ENCODE measurements at regions not wholly inside any gene's neighbourhood (a gene's known extent, or its start where the extent isn't known, plus 50 kb on each side); places are given as distances from the start of the nearest gene placed in this dataset.

GRCh38 chr11:79982185-79982584, 541.4 kb upstream of the TENM4 start:
- in situ Hi-C loops (cut with MboI; ENCODE audit: low pct_unique_long_range_greater_than_20kb, low sequenced_read_pairs): no loop called here
- no peak for DNase-seq

DNA sequence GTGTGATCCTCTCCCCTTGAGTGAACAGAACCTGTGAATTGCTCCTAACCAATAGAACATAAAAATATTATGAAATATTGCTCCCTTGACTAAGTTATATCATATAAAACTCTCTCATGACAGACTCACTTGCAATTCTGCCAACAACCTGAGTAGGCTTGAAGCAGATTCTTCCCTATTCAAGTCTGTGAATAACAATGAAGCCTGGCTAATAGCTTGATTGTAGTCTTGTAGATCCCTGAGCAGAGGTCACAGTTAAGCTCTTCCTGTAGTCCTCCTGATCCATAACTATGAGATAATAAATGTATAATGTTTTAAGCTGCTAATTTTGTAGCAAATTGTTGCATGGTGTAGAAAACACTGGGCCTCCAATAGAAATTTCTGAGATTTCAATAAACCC, 540.1 kb upstream of the TENM4 start:
- in situ Hi-C loops (cut with MboI; ENCODE audit: low pct_unique_long_range_greater_than_20kb, low sequenced_read_pairs): no loop called here
- no peak for DNase-seq

GRCh38 chr11:79973721-79974617, 533.1 kb upstream of the TENM4 start:
- DNase-seq: no peak
- in situ Hi-C loops (cut with MboI; ENCODE audit: low pct_unique_long_range_greater_than_20kb, low sequenced_read_pairs): no loop called here

- no peak for DNase-seq
- in situ Hi-C loops (cut with MboI; ENCODE audit: low pct_unique_long_range_greater_than_20kb, low sequenced_read_pairs): no loop called here
Observed at GRCh38 chr11:79971255-79971654, 530.4 kb upstream of the TENM4 start.

- in situ Hi-C loops (cut with MboI; ENCODE audit: low pct_unique_long_range_greater_than_20kb, low sequenced_read_pairs): no loop called here
- DNase-seq: no peak
Observed at GRCh38 chr11:79966592-79966991, 525.8 kb upstream of the TENM4 start.

DNA sequence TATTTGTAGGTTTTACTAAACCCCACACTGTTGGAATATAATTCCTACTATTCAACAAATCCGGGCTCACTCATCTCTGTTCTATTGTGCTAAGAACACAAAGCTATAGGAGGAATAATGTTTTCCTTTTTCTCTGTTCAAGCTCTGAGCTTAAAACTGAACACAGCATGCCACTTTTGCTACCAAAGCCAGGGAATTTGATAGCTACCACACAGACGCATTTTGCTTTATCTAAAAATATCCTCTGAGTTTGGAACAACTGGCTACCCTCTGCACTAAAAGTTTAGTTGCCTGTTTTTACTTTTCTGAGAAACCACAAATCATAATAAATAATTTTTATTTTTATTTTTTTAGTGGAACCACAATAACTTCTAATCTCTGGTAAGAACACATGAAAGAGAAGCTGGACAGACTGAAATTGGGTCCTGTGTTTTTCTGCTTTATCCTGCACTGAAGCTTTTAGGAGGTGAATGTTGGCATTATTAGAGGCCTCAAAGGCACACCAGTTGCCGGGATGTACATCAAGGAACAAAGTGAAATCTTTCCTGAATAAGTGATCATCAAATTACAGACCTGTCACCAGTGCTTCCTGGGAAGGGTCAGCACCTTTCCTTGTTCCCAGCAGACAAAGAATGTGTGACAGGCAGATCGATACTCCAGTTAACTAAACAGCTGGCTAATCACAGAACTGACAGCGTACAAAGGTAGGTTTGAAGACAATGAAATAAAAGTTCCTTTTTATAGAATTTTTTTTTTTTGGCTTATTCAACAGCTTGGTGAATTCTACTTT, 523.2 kb upstream of the TENM4 start:
- DNase-seq: no peak
- in situ Hi-C loops (cut with MboI; ENCODE audit: low pct_unique_long_range_greater_than_20kb, low sequenced_read_pairs): no loop called here

DNA sequence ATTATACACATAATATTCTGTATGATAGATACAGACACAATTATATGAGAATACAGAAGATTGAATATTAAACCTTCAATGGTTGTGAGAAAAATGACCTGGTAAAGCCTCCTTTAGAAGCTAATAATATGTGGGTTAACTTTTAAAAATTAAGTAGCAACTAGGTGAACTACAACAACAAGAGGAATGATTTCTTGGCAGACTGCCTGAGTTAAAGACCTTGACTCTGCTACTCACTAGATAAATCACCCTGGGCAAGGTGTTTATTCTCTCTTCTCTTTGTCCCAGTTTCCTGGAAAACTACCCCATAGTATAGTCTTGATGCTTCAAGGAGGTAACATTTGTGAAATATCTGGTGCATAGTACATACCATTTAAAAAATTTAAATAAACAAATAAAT, 519.6 kb upstream of the TENM4 start:
- DNase-seq: no peak
- in situ Hi-C loops (cut with MboI; ENCODE audit: low pct_unique_long_range_greater_than_20kb, low sequenced_read_pairs): no loop called here

- DNase-seq: no peak
- in situ Hi-C loops (cut with MboI; ENCODE audit: low pct_unique_long_range_greater_than_20kb, low sequenced_read_pairs): no loop called here
Observed at GRCh38 chr11:79959318-79959717, 518.5 kb upstream of the TENM4 start.

DNA sequence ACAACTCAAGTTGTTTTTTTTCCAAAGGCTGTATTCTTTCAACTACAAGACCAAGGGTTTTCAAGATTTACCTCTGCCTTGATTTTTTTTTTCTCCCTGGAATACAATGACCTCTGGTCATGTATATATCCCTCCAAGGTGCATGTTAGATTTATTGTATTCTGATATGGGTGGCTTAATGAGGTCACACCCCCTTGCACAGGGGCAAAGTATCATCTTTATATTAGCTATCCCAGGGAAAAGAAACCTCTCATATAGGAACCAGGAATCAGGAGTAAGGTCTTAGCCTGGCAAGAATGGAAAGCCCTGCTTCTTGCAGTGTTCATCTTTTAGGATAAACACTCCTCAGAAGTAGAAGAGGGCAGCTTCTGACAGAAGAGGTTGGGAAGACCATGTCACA, 516.9 kb upstream of the TENM4 start:
- in situ Hi-C loops (cut with MboI; ENCODE audit: low pct_unique_long_range_greater_than_20kb, low sequenced_read_pairs): no loop called here
- DNase-seq: no peak

- no peak for DNase-seq
- in situ Hi-C loops (cut with MboI; ENCODE audit: low pct_unique_long_range_greater_than_20kb, low sequenced_read_pairs): no loop called here
Observed at GRCh38 chr11:79956061-79956460, 515.2 kb upstream of the TENM4 start.

- no peak for DNase-seq
- in situ Hi-C loops (cut with MboI; ENCODE audit: low pct_unique_long_range_greater_than_20kb, low sequenced_read_pairs): no loop called here
Observed at GRCh38 chr11:79953629-79954028, 512.8 kb upstream of the TENM4 start.

DNA sequence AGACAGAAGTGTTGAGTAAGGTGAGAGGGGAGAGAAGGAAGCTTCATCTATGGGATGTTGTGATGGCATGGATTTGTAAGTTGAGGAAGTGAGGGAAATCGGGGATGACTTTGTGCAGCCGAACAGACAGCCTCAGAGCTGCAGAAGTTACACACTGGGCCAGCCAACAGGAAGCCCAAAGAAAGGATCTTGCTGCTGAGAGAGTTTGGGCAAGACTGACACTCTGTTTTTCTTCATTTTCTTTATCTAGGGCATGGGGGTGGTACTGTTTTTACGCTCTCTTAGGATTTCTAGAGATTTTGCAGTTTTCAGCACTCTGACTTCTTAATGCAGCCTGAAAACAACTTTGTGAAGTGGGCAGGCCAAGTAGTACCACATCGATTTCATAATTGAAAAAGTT, 509.9 kb upstream of the TENM4 start:
- in situ Hi-C loops (cut with MboI; ENCODE audit: low pct_unique_long_range_greater_than_20kb, low sequenced_read_pairs): no loop called here

DNA sequence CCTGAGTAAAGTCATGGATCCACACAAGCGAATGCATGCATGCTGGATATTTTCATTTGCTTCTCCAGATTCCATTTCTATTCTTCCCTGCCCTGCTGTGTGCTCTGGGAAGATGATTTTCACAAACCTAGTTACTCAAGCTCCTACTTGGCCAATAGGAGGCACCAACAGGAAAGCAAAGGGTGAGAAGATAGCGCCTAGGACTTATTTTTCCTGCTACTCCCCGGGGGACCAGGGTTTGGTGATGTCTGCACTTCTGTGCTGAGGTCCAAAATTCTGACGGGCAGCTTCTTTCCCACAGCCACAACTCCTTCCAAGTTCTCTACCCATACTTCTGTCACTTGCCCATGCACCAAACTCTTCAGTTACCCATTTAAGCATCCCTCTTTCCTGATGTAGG, 509.3 kb upstream of the TENM4 start:
- in situ Hi-C loops (cut with MboI; ENCODE audit: low pct_unique_long_range_greater_than_20kb, low sequenced_read_pairs): no loop called here
- no peak for DNase-seq

More for the DNA sequence above, 509.9 kb upstream of the TENM4 start:
- DNase-seq: no peak

- no peak for DNase-seq
- in situ Hi-C loops (cut with MboI; ENCODE audit: low pct_unique_long_range_greater_than_20kb, low sequenced_read_pairs): no loop called here
Observed at GRCh38 chr11:79949574-79949973, 508.7 kb upstream of the TENM4 start.

DNA sequence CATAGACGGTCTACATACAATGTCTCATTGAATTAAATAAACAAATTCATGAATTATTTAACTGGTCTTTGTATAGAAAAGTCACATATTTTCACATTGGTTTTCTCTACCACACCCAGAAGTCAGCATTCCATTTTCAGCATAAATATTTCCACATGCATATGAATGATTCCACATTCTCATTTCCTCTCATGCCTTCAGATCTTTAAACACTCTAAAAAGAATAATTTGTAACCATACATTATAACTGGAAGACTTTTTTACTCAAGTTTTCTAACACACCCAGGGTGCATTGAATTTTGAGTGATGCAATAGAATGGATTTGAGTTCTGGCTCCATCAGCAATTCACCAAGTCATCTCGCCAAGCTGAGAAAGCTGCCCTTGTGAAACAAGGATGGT, 501.8 kb upstream of the TENM4 start:
- no peak for DNase-seq
- in situ Hi-C loops (cut with MboI; ENCODE audit: low pct_unique_long_range_greater_than_20kb, low sequenced_read_pairs): no loop called here

DNA sequence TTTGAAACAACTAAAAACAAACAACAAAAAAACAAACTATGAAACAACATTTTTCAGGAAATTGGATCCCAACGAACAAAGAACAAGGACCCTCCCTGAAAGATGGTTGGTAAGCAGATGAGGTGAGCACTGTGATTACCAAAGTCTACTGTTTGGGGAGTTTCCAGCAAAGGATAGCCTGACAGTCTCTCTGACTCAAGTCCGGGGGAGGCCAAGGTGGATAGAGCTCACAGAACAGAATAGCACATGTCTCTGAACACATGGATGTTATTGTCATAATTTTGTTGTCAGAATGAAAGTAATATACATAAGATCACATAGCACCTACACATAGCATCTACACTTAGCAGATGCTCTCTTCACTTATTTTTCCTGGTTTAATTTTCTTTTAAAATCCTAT, 501.3 kb upstream of the TENM4 start:
- in situ Hi-C loops (cut with MboI; ENCODE audit: low pct_unique_long_range_greater_than_20kb, low sequenced_read_pairs): no loop called here
- DNase-seq: no peak

- in situ Hi-C loops (cut with MboI; ENCODE audit: low pct_unique_long_range_greater_than_20kb, low sequenced_read_pairs): no loop called here
- DNase-seq: no peak
Observed at GRCh38 chr11:79940974-79941735, 500.3 kb upstream of the TENM4 start.

DNA sequence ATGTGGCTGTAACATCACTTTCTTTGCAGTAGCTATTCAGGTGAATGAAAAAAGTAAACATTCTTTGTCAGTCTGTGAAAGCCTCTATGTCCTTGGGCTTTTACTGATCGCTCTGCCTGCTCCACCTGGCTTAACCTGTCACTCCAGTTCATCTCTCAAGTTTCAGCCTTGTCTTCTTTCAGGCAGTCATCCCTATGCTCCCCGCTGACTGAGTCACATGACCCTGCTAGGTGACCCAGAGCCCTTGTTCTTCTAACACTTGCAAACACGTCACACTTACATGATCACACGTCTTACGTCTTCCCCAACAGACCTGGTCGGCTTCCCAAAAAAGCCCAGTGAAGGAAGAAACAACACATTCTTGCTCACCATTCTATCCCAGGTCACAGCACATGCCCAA, 499.3 kb upstream of the TENM4 start:
- in situ Hi-C loops (cut with MboI; ENCODE audit: low pct_unique_long_range_greater_than_20kb, low sequenced_read_pairs): no loop called here
- no peak for DNase-seq

DNA sequence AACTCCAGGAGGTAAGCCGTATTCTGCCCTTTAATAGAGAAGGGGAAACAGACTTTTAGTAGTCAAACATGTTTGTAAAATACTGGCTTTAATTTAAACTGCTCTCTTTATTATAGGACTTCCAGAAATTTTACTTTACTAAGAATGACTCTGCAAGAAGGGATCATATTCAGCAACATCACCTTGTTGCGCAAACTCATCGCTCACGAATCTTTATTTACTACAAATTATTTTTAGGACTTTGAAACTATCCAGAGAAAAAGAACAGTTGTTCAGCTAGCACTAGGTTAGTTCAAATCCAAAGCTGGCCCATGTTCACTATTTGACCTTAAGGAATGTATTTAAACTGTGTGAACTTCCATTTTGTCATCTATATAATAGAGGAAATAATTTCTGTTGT, 498.3 kb upstream of the TENM4 start:
- in situ Hi-C loops (cut with MboI; ENCODE audit: low pct_unique_long_range_greater_than_20kb, low sequenced_read_pairs): no loop called here
- DNase-seq: no peak
